HG02798 (cell line): ENCODE measurements at regions not wholly inside any gene's neighbourhood (a gene's known extent, or its start where the extent isn't known, plus 50 kb on each side); places are given as distances from the start of the nearest gene placed in this dataset.
"Not testable (repeated sequence)": the region's sequence is repeated elsewhere in the genome, so short reads cannot be mapped to it uniquely, and the experiment has no call there.

ENCODE experiments used
- ATAC-seq: cut with Tn5 transposase; IDR thresholded peaks from one replicate; pipeline ENCODE4 v1.9.1; 2021; ENCODE audit warnings: mild to moderate bottlenecking; ENCODE audit not compliant: unreplicated experiment, poor library complexity

DNA sequence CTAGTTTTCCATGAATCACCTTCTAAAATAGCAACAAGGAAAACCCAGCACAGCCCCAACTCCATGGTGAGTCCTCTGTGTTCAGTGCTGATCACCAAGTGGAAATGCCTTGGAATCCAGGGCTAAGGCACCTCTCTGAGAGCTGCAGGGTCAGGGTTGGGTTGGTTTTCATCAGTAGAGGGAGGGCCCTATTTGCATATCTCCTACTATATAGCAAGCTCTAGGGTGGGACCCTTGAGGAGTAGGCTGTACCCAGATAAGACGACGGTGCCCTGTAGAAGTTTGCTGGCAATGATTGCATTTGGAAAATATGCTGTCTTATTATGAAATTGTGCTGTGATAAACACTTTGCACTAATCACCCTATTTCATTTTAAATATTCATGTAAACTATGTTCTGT is 1011.8 kb downstream of the TMEM121 start:
- ATAC-seq = no peak

DNA sequence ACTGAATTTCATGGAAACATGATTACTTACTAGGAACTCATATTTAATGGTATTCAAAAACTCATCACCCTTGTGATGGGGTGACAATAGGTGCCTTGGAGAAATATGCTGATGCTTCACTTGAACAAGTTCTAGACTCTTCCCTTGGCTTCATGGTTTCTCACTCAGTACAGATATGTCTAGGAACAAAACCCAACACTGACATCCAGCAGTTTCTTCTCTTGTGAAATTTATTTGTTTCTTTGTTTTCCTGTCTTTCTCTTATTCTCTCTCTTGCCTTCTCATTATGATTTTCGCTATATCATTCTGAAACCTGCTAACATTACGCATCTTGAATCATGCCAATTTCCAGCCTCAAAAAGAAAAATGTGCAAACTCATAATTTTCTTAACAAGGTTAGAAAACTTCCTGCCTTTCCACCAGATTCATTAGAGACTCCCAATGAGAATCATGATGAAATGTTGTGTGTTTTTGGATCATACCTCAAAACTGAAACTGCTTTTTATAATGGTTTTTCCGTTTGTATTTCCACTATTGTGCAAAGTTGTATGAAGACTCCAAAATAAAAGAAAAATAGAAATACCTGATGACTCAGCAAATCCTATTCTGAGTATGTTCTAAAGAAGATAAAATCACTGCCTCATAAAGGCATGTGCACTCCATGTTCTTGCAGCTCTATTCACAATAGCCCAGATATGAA is 1021.5 kb downstream of the TMEM121 start:
- no peak for ATAC-seq

DNA sequence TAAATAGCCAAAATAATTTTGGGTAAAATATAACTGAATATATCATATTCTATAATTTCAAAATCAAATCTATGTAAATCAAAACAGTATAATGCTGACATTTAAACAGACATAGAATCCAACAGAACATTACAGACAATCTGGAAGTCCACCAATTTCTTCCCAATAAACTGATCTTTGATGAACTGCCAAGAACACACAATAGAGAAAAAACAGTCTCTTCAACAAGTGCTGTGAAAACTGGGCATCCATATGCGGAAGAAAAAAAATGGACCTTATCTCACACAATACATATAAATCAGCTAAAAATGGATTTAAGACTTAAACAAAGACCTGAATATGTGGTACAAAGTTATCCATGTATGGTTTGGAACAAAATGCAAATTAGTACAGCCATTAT is 1022.7 kb downstream of the TMEM121 start:
- ATAC-seq = no peak

DNA sequence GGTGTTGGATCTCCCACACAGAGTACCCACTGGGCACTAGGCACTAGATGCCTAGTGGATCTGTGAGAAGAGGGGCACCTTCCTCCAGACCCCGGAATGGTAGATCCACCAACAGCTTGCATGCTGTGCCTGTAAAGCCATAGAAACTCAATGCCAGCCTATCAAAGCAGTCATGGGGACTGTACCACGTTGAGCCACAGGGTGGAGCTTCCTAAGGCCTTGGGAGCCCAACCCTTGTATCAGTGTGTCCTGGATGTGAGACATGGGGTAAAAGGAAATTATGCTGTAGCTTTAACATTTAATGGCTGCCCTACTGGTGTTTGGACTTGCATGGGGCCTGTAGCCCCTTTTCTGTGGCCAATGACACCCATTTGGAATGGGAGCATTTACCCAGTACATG is 1024.9 kb downstream of the TMEM121 start:
- ATAC-seq = no peak

DNA sequence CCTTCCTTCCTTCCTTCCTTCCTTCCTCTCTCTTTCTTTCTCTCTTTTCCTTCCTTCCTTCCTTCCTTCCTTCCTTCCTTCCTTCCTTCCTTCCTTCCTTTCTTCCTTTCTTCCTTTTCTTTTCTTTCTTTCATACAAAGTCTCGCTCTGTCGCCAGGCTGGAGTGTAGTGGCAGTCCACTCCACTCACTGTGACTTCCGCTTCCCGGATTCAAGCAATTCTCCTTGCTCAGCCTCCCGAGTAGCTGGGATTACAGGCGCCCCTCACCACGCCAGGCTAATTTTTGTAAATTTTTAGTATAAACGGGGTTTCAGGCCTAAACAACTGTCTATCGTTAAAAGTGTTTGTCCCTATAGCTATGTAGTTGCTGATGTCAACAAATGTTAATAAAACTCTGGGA is 1029.8 kb downstream of the TMEM121 start:
- ATAC-seq = not testable (repeated sequence)

DNA sequence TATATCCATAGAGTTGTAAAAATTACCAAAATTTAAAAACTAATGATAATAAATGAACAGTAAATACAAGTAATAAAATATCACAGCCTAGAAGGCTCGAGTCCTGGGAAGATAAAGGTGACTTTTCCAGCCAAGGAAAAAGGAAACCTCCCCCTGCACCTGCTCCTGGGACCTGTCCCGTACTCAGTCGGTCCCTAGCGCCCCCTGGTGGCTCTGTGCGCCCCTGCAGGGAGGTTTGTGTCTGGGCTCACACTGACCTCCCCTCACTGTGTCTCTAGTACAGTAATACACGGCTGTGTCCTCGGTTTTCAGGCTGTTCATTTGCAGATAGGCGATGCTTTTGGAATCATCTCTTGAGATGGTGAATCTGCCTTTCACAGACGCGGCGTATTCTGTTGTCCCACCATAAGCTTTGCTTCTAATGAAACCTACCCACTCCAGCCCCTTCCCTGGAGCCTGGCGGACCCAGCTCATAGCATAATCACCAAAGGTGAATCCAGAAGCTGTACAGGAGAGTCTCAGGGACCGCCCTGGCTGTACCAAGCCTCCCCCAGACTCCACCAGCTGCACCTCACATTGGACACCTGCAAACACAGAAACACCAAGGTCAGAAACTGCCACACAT is 1030.4 kb downstream of the TMEM121 start:
- ATAC-seq = no peak

DNA sequence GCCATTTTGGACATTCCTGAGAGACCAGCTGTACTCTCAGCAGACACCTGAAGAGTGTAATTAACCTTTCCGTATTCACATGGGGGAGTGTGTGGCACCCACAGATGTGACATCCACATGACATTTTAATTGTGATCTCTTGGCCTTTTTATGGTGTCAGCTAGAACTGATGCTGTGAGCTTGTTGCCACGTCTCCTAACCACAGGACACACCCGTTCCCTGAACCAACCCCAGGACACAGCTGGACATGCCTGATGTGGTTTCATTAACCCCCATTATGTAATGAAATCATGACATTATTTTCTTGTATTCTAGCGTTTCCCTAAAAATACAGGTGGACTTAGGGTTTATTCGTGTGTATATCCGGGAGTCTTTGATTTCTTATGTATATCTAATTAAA is 1036.1 kb downstream of the TMEM121 start:
- no peak for ATAC-seq

DNA sequence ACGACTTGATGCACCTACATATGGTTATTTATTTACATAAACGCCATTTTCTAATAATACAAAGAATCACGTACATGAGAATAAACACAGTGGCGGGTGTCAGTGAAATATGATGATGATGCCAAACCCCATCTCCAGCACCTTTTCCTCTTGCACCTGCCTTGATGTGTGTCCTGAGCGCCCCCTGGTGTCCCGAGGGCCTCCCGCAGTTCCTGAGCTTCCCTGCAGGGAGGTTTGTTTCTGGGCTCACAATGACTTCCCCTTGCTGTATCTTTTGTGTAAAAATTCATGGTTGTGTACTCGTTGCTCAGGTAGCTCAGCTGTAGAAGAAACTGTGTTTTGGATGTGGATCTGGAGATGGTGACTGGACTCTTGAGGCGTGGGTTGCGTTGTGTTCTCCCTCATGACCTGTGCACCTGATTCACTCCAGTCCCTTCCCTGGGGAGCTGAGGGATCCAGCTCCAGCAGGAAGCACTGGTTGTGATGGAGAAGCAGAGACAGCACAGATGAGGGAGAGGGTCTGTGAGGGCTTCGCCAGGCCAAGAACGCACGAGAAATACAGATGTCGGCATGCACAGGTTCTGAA is 1037.8 kb downstream of the TMEM121 start:
- ATAC-seq = no peak

DNA sequence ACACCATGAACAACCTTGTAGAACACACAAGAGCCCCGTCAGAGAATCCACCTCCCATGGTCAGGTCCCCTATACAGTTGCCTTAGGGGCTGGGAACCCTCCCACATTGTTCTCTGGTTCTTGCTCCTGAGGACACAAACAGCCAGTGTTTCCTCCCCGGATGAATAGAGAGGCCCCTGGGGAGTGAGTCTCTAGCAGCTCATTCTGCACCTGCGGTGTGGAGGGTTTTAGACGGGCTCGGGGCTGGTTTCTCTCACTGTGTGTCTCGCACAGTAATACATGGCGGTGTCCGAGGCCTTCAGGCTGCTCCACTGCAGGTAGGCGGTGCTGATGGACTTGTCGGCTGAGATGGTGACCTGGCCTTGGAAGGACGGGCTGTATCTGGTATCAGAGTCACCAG is 1052.1 kb downstream of the TMEM121 start:
- no peak for ATAC-seq

GRCh38 chr14:106579084-106579483 is 1052.7 kb downstream of the TMEM121 start:
- ATAC-seq = no peak

GRCh38 chr14:106585692-106586091 is 1059.3 kb downstream of the TMEM121 start:
- no peak for ATAC-seq

DNA sequence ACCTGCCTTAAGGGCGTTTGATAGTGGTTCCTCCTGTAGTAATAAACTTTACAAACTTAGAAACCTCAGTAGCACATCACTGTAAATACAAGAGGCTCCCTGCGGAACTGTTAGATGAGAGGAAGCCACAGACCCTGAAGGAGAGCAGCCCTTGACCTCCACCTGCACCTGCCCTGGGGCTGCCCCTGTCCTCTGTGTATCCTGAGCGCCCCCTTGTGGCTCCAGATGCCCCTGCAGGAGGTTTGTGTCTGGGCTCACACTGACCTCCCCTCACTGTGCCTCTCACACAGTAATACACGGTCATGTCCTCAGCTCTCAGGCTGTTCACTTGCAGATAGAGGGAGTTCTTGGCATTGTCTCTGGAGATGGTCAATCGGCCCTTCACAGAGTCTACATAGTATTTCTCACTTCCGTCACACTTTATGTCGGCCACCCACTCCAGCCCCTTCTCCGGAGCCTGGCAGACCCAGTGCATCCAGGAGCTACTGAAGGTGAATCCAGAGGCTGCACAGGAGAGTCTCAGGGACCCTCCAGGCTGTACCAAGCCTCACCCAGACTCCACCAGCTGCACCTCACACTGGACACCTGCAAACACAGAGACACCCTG is 1059.8 kb downstream of the TMEM121 start:
- ATAC-seq = no peak

GRCh38 chr14:106591539-106591938 is 1065.2 kb downstream of the TMEM121 start:
- ATAC-seq = not testable (repeated sequence)

- ATAC-seq = not testable (repeated sequence)
Measured at GRCh38 chr14:106592115-106592852, 1065.9 kb downstream of the TMEM121 start.

DNA sequence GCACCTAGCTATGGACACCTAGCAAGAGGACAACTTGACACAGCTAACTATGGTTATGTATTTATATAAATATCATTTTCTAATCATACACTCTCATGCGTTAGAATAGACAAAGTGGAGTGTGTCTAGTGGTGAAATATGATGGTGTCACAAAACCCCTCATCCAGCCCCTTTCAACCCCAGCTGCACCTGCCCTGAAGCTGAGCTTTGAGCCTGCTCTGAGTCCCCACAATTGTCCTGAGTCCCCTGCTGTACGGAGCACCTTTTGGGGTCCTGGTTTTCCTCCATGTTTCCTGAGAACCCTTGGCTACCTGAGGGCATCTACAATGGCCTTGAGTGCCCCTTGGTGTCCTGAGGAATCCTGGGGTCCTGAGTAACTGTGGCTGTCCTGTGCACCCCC is 1072.8 kb downstream of the TMEM121 start:
- ATAC-seq = no peak

GRCh38 chr14:106605548-106606448 is 1079.4 kb downstream of the TMEM121 start:
- ATAC-seq = peak; percentile 38

DNA sequence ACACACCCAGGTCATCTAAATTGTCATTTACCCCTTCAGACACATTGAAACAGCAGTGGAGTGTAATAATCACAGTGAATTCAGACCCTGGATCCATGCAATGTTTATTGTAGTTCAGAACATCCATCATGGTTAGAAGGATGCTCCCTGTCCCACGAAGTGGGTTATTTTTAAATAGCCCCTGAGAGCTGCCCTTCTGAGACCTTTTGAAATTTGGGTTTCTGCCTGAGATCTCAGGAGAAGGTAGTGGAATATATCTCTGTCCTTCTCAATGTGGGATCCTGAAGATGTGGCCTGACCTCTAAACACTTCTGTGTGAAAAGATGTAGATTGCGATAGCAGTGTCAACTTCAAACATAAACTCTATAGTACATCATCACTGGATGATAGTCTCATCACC is 1080.6 kb downstream of the TMEM121 start:
- no peak for ATAC-seq

DNA sequence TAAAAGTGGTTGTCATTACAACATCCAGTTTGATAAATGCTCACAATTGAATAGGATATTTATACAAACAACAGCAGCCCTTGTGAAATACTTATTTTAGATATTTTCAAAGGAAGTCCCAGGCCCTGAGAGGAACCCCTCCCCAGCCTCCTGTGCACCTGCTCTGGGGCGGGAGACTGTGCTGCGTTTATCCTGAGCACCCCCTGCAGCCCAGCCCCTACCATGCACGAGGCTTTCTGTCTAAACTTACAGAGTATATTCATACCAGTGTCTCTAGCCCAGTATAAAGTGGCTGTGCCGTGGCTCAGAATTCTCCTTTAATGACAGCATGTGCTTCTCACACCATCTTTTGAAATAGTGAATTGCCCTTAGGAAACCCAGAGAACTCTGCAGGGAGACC is 1084.3 kb downstream of the TMEM121 start:
- ATAC-seq = no peak

DNA sequence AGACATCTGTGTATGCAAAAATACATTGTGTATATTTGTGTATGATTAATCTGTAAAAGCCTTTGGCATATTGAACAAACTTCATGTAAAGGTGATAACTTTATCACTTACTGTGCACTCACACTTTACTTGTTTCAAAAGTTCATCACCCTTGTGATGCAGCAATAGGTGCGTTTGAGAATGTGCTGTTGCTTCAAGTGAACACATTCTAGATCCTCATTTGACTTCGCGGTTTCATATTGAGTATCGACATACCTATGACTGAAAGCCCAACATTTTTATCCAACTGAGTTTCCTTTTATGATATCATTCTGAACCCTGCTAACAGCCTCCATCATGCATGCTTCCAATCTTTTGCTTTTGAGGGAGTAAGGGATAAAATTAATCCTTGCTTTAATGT is 1086.9 kb downstream of the TMEM121 start:
- no peak for ATAC-seq

GRCh38 chr14:106618471-106618951 is 1092.1 kb downstream of the TMEM121 start:
- ATAC-seq = not testable (repeated sequence)
